GM18517 (cell line): ENCODE measurements at regions not wholly inside any gene's neighbourhood (a gene's known extent, or its start where the extent isn't known, plus 50 kb on each side); places are given as distances from the start of the nearest gene placed in this dataset.

Experiments
- ATAC-seq: cut with Tn5 transposase; IDR thresholded peaks from one replicate; pipeline ENCODE4 v1.9.1; 2021; ENCODE audit warnings: mild to moderate bottlenecking, moderate library complexity; ENCODE audit not compliant: unreplicated experiment

DNA sequence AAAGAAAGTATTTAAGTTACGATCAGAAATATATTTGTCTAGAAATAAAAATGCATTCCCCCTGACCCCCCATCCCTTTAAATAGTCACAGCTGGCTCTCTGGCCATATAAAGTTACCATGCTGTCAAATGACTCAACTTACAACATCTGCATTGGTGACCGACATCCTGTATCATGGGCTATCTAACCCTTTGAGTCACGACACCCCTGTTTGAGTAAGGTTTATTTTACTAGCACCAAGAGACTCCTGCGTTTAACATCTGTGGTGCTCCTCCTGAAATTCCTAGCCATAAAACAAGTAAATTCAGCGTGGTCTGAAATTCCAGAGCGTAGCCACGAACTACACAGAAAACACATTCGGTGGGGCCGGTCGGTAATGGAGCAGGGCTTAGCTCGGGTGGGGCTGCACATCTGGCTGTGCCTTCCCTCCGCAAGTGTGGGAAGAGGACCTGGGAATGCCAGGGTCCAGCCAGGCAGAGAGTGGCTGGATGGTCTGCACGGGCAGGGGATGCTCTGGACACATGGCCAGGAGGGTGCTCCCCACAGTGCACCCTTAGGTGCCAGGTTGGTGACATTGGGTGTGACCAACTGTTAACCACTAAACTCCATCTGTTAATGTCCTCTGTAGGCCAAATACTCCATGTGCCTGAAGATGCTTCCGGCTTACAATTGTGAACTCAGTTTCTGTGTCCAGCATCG lies 53.0 kb upstream of the CLDN14 start:
- ATAC-seq, result no peak

DNA sequence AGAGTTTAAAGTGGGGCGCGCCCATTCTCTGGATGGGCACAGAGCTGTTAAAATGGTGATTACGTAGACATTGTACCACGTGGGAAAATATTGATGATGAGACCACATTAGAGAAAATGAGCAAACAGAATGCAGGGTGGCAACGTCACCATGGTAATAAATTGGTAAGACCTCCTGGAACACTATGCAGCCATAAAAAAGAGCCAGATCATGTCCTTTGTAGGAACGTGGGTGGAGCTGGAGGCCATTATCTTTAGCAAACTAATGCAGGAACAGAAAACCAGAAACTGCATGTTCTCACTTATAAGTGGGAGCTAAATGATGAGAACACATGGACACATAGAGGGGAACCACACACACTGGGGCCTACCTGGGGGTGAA lies 53.5 kb upstream of the CLDN14 start:
- ATAC-seq, result no peak

DNA sequence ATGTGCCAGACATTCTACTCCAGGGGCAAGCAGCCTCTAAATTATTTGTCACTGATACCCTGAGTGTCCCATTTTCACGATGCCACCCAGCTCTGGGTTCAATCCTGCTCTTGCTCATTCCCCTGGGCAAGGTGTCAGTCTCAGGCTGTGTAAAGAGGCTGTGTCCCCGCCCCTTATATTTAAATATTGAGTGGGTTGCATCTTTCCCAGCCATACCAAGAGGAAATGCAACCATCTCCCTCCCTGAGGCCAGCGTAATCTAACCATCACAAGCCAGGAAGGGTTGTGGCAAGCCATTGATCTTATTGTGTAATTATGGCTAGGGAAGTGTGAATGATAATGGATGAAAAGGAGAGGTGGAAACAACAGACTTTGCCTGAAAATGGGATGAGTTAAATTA lies 54.7 kb upstream of the CLDN14 start:
- ATAC-seq, result no peak

GRCh38 chr21:36535618-36536241 lies 55.8 kb upstream of the CLDN14 start:
- ATAC-seq, result peak; percentile 79

DNA sequence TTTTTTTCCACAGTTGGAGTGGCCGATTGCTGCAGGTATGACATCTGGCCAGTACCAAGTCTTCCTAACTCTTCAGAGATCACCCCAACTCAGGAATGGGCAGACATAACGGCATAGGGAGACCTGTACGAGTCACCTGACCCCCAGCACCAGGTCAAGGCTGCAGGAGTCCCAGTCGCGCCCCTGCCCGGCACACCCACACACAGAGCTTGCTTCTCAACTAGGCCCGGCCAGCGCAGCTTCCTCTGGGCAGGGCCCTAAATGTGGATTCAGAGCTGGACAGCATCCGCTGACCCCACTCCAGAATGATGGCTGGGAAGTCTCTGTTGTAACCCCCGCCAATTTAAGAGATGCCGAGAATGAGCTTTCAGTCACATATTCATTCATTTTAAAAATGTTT lies 58.8 kb upstream of the CLDN14 start:
- ATAC-seq, result no peak

DNA sequence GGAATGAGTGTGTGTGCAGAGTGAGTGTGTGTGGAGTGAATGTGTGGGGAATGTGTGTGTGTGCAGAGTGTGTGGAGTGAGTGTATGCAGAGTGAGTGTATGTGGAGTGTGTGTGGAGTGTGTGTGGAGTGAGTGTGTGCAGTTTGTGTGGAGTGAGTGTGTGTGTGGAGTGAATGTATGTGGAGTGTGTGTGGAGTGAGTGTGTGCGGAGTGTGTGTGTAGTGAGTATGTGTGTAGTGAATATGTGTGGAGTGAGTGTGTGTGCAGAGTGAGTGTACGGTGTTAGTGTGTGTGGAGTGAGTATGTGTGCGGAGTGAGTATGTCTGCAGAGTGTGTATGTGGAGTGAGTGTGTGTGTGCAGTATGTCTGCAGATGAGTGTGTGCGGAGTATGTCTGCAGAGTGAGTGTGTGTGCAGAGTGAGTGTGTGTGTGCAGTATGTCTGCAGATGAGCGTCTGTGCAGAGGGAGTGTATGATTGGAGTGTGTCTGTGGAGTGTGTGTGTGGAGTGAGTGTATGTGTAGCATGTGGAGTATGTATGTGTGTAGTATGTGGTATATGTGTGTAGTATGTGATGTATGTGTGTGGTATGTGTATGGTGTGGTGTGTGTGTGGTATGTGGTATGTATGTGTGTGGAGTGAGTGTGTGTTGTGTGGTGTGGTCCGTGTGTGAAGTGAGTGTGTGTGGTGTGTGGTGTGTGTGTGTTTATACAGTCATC lies 59.7 kb upstream of the CLDN14 start:
- no peak for ATAC-seq

GRCh38 chr21:36540700-36541099 lies 60.8 kb upstream of the CLDN14 start:
- no peak for ATAC-seq

GRCh38 chr21:36541721-36542139 lies 61.8 kb upstream of the CLDN14 start:
- no peak for ATAC-seq

GRCh38 chr21:36542312-36543101 lies 62.6 kb upstream of the CLDN14 start:
- ATAC-seq, result peak; percentile 49

DNA sequence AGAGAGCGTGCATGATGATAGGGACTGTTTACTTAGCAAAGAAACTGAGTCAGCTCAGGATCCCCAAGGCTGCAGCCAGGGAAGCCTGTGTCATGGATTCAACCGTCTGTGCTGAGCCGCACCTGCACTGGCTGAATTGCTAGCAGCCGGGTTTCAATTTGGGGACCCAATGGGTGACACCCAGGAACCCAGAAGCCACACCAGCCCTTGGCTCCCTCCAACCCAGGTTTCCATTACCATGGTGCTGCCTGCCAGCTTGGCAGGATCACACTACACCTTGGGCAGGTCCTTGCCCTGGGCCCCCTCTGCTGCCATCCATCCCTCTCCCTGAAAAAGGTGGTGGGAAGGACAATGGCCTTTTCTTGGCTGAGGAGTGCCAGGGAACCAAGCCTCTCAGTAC lies 64.0 kb upstream of the CLDN14 start:
- no peak for ATAC-seq

DNA sequence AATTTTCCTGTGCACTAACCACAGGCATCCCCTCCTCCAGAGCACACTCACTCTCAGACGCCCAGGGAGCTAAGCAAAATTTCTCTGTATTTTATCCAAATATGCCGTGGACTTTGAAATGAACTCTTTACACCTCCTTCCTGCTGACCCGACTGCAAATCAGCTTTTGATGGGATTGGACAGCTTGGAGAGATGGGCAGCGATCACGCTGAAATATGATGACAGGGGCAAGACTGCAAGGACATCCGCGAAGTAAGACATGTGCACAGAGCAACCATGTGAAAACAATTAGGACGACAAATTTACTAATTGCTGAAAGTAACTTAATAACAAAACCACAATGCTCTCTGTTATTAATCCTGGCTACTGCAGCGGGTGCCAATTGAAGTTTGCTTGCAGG lies 64.6 kb upstream of the CLDN14 start:
- ATAC-seq, result no peak

DNA sequence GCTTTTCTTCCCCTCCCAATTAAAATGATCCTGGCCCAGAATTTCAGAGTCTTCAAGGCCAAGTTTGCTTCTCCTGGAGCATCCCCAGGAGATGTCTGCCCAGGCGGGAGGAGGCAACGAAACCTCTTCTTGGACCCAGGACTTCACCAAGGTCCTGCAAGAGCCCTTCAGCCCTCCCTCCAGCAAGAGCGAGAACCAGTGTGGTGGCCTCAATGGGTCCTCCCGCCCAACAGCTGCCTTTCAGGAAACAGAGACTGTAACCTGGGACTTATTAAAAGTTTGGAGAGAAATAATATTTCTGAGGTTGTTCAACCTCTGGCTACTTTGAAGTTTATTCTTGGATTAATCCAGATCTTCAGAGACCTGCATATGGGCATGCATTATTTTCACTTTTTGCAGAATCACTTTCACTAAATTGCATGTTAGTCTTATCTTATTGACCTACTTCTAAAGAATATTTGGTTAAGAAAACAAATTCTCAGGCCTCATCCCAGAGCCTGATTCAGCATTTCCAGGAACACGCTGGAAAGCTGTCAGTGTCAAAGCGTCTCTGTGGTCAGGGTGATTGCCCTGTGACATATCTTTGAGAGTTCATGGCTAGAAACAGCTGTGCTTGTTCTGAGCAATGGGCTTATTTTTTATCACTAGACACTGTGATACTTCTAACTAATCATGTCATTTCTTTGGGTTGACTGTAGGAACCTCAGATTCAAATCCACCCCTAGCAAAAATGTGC lies 66.0 kb upstream of the CLDN14 start:
- ATAC-seq, result no peak

DNA sequence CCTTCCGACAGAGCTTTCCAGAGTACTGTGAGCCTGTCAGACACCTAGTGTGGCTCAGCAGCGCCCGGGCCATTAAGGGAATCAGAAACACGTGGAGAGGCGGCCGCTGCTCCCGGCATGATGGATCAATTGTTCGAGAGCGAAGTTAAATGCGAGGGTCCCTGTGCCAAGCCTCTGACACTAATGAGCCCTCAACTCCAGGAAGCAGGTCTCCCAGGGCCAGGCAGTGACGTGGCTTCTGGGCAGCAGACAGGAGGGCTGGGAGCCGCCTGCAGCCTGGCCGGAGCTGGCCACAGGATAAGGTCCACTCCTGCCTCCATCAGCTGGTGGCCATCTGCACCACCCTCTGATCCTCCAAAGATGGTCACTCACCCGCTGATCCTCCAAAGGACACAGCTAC lies 67.5 kb upstream of the CLDN14 start:
- ATAC-seq, result no peak

GRCh38 chr21:36548866-36549265 lies 68.9 kb upstream of the CLDN14 start:
- ATAC-seq, result no peak

DNA sequence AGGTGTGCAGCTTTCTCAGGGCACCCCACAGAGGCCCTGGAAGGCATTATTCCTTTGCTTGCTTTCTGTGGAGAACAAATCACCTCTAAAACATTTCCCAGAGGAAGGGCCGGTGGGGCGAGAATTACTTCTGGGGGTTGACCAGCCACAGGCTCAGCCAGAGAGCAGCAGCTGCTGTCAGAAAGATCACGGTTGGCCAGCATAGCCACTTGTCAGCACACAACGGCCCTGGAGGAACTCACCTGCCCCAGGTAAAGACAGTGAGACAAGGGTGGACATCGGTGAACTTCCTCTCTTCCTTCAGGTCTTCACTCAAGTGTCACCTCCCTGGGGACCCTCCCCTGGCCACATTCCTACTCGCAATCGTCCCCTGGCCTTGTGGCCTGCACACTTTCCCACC lies 69.5 kb upstream of the CLDN14 start:
- no peak for ATAC-seq

GRCh38 chr21:36550761-36551160 lies 70.8 kb upstream of the CLDN14 start:
- no peak for ATAC-seq

GRCh38 chr21:36551321-36551720 lies 71.4 kb upstream of the CLDN14 start:
- no peak for ATAC-seq

DNA sequence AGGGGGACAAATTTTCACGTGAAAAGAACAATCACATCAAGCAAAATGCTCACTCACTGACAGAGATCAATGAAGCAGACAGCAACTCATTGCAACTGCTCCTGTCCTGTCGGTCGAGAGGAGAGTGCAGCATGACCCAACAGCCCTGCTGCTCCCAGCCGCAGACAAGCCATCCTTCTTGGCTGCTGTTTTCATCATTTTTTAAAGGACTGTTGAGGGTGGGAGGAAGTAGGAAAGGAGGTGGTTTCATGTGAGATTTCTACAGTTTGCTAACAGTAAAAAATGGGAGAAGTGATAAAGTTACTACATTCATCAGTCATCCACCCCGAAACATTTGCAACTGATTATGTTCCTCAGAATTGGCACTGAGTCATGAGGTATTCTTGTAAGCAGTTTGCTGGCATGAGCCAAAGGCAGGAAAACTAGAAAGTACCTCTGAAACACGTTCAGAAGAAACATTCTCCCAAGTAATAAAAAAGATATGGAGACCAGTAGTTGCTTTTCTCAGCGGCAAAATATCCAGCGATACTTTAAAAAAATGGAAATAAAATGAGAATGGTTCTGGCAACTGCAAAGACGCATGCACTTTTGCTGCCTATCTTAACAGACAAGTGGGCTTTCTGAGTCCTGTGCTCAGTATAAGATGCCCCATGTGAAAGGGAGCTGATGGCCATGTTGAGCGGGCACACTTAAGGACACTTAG lies 72.0 kb upstream of the CLDN14 start:
- ATAC-seq, result no peak

- ATAC-seq, result no peak
Measured at GRCh38 chr21:36552434-36552785, 72.5 kb upstream of the CLDN14 start.

DNA sequence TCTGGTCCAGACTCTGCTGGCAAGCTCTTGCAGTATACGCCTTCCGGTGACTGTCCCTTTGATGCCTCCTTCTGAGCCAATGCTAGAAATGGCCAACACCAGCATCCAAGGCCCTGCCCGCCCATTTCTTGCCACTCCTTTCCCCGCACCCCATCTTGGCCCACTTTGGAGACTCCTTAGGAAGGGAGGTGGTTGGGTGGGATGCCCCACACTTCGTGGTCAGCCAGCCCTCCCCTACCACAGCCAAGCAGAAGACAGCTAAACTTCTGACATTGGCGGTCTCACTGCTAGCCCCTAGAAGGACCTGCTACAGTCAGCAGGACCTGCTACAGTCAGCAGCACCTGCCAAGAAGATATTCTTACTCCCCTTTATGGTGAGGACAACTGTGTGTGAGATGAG lies 73.5 kb upstream of the CLDN14 start:
- ATAC-seq, result no peak
